GM19395 (cell line): ENCODE measurements at regions not wholly inside any gene's neighbourhood (a gene's known extent, or its start where the extent isn't known, plus 50 kb on each side); places are given as distances from the start of the nearest gene placed in this dataset.

Source experiments
- ATAC-seq: cut with Tn5 transposase; IDR thresholded peaks from one replicate; pipeline ENCODE4 v1.9.1; 2021; ENCODE audit warnings: mild to moderate bottlenecking, moderate library complexity; ENCODE audit not compliant: unreplicated experiment

DNA sequence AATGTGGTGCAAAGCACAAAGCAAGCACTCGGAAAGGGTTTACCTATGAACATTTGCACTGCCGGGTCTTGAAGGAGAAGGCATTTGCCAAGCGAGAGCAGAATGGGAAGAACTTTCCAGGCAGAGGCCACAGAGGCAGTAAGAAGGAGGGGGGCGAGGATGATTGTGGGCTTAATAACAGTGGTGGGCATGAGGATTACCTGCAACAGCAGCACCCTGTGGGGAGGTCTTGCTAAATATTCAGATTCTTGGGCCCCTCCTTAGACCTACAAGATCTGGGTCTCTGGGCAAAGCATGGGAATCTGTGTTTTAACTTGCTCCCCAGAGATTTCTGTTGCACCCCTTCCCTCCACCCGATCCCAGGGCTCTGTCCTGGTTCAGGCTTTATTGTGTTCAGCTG, 75.1 kb upstream of the ZBED5 start:
- ATAC-seq = no peak

DNA sequence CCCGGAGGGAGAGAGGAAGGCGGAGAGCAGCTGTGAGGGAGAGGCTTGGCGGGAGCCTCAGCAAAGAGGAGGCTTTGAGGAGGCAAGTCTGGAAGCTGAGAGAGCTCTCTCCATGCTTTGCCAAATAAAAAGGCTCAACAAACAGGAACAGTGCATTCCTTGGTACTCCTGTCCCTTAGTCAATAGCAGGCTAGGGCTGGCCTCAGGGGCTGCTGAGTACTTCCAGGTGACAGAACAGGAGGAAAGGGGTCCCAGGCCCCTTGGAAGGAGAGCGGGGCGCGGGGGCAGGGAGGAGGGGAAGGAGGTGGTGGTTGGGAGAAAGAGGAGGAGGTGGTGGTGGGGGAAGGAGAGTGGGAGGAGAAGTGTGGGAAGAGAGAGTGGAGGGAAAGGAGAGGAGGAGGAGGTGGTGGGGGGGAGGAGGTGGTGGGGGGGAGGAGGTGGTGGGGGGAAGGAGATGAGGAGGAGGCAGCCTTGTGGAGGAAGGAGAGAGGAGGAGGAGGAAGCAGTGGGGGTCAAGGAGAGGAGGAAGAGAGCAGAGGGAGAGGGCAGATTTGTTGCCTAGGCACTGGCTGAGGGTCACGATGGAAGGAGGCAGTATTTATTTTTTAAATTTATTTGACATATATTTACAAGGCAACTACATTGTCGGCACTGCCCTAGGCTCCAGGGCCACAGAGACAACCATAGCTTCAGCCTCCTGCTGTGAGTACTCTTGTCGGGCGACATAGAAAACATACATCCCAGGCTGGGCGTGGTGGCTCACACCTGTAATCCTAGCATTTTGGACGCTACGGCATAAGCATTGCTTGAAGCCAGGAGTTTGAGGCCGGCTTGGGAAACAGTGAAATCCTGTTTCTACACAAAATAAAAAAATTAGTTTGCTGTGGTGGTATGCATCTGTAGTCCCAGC, 74.2 kb upstream of the ZBED5 start:
- ATAC-seq = no peak

DNA sequence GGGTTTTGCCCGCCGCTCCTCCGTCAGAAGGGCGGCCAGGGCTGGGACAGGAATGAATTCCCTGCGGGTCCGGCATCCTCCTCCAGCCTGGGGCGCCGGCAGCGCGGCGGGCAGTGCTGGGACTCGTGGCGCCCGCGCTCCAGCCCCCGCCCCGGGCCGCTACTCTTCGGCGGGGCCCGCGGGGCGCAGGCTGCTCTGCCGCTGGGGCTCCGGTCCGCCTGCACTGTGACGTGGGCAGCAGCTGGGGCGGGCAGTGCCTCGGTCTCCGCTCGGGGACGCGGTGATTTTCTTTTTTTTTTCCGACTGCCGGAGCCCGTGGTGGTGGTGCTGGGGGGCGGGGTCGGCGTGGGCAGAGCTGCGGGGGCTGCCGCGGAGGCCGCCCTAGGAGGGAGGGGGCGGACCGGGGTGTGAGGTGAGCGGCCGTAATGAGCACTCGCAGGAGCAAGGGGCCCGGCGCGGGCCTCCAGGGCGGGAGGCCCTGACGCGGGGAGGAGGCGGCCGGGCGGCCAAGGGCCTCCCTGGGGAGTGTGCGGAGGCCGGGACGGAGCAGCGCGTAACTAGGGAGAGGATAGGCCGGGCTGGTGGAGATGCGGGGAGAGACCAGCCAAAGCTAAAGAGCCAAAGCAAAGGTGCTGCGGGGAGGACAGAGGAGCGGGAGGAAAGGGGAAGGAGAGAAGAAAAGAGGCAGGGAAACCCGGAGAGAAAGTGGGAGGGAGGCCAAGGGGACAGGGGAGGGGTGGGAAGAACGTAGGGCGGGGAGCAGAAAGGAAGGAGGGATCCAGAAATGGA, 73.3 kb upstream of the ZBED5 start:
- ATAC-seq = no peak

DNA sequence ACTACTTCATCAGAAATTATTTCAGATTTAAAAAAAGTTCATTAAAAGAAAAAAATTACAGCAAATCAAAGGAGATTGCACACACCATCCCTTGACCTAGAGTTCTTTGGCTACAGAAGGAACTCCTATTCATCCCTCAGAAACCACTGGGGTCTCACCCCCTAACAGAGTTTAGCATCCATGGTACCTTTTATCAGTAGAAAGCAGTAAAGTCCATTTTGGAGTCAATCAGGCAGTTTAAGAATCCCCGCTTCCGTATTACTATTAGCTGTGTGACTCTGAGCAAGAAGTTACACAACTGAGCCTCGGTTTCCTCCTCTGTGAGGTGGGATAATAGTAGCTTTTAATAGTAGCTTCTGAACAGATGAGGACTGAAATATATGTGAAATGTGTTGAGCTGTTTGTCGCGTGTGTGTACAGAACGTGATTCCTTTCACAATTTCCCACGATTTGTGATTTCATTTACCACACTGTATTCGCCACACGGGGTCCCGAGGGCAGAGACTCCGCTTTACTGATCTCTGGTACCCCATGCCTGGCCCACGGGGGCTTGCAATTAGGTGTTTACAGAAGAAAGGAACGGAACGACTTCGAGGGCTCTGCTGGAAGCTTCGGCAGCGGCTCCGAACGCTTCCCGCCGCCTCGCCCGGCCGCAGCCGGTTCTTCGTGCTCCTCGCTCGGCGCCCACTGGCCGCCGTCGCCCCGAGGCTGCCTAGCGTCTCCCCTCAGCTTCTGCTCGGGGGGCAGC, 72.5 kb upstream of the ZBED5 start:
- ATAC-seq = no peak

DNA sequence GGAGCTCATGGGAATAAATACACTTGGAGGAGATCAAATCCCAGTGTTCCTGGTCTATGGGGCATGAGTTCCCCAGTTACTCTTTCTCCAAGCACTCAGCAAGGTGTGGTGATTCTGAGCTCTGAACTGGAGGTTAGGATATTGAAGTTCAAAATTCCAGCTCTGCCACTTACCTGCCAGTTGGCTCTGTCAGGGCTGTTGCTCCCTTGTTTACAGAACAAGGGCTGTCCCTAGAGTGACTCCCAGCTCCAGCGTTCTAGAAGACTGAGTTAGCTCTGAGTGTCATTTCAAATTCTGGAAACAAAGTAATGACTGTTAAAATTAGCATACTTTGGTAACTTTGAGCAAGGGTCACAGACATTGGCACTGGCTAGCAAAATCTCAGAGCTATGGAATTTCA, 69.7 kb upstream of the ZBED5 start:
- ATAC-seq = no peak

DNA sequence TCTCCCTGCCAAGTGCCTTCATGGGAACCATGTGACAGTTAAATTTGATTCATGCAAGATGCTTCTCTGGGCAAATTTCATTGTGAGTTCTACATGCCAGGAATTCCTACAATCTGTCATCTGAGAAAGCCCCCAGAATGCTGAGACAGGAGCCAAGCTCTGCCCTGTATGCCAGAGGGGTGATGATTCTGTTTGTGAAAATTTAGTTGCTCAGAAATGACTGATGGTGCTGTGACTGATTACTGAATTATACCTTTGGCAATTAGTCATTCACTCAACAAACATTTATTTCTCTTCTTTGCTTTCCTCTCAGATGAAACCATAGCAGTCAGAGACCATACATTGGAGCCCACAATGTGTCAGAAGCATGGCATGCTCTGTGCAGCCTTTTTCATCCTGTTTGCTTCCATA, 69.0 kb upstream of the ZBED5 start:
- ATAC-seq = no peak

DNA sequence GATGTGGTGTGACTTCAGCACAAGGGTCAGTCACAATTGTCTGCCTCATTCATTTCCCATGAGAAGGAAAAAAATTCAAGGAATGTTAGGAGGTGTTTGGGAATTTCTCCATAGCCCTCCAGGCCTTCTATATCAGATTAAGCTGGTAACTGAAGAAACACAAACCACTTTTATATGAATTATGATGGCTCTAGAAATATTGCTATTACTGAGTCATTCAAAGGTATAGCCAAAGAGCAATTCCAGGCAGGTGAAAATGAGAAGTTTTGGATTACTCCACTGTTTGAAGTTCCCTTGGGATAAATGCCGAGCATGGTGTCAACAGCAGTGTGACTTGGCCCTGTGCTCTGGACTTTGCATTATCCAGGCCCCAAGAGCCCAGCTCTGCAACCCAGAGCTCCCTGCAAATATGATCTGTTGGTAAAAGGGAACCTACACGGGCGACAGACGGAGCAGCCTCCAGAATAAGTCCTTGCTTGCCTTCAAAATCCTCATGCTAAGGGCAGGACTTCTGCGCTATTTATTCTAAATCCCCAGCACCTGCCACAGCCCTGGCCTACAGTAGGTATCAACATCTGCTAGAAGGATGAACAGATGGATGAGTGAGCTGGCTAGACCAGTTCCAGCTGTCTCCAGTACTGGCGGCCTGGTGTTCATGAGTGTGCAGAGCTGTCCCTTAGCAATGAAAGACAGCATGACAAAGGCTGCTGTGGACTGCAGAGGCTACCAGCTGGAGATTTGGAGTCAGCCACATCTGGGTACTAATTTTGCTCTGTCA, 67.5 kb upstream of the ZBED5 start:
- ATAC-seq = no peak

DNA sequence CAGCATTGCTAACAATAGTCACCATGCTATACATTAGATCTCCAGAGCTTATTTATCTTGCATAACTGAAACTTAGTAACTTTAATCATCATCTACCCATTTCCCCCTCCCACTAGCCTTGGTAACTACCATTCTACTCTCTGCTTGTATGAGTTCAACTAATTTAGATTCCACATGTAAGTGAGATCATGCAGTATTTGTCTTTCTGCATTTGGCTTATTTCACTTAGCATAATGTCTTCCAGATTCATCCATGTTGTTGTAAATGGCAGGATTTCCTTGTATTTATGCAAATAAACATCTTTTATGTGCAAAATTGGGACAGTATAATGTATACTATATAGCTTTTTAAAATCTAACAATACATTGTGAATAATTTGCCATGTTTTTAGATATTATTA, 66.0 kb upstream of the ZBED5 start:
- no peak for ATAC-seq

DNA sequence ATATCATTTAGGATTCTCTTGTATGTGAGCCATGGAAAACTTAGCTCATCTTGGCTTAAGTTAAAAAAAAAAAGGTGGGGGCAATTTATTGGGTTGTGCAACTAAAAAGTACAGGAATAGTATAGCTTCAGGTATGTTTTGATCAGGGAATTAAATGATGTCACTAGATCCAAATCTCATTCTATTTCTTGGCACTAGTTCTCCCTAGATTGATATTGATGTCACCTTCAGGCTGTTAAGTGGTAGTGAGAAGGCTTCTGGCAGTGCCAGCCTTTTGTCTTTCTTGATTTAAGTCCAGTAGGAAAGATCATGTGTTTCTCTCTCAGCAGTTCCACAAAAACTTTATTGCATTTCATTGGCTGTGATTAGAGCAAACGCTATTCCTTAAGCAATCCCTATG, 65.0 kb upstream of the ZBED5 start:
- ATAC-seq = no peak

DNA sequence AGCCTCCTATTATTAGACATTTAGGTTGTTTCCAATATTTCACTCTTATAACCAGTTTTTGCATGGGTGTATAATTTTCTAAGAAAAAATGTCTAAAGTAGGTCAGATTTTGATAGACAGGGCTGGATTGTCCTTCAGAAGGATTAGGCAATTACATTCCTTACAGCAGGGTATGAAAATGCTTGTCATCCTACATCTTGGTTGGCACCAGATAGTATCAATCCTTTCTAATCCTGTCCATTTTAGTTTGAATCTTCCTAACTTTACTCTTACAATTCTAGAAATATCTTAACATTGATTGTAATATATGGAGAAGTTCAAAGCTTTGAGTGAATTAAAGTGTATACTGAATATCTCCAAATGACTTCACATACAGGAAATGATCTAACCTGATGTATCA, 63.0 kb upstream of the ZBED5 start:
- no peak for ATAC-seq

DNA sequence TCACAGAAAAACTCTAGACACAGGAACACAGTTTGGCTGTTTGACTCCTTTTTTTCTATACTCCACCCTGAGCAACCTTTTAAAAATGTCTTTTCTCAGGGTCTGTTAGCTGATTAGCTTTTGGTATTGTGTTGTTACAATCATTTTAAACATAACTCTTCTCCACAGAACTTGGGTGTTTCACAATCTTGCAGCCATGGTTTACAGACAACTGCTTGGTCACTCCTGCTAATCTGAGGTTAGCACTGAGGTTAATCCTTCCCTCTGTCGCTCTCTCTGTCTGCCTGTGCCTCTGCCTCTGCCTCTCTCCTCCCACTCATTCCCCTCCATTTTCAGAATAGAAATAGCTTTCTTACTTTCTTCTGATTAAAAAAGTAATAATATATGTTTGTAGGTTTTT, 62.4 kb upstream of the ZBED5 start:
- no peak for ATAC-seq

DNA sequence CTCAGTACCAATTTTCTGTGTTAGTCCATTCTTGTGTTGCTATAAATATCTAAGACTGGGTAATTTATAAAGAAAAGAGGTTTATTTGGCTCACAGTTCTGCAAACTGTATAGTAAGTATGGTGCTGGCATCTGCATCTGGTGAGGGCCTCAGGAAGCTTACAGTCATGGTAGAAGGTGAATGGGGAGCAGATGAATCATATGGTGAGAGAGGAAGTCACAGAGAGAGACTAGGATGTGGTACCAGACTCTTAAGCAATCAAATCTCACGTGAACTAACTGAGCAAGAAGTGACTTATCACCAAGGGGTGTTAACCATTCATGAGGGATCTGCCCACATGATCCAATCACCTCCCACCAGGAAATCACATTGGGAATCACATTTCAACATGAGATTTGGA, 60.8 kb upstream of the ZBED5 start:
- ATAC-seq = no peak

DNA sequence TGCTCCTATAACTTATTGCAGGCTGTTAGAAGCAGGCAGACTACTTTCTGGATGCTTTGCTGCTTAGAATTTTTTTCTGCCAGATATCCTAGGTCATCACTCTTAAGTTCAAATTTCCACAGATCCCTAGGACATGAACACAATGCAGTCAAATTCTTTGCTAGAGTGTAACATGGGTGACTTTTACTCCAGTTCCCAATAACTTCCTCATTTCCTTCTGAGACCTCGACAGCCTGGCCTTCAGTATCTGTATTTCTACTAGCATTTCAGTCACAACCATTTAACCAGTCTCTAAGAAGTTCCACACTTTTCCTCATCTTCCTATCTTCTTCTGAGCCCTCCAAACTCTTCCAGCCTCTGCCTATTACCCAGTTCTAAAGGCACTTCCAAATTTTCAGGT, 60.4 kb upstream of the ZBED5 start:
- no peak for ATAC-seq

DNA sequence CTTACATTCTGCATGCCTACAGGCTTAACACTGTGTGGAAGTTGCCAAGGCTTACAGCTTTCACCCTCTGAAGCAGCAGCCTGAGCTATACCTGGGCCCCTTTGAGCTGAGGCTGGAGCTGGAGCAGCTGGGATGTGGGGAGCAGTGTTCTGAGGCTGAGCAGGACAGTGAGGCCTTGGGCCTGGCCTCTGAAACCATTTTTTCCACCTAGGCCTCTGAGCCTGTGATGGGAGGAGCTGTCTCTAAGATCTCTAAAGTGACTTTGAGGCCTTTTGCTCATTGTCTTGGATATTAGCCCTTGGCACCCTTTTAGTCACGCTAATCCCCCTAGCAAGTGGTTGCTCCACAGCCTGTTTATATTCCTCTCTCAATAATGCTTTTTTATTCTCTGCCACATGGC, 59.9 kb upstream of the ZBED5 start:
- no peak for ATAC-seq

DNA sequence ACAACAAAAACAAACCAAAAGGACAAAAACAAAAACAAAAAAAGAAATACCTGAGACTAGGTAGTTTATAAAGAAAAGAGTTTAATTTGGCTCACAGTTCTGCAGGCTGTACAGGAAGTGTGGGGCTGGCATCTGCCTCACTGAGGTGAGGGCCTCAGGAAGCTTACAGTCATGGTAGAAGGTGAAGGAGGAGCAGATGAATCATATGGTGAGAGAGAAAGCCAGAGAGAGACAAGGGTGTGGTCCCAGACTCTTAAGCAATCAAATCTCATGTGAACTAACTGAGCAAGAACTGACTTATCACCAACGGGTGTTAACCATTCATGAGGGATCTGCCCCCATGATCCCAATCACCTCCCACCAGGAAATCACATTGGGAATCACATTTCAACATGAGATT, 58.8 kb upstream of the ZBED5 start:
- no peak for ATAC-seq

DNA sequence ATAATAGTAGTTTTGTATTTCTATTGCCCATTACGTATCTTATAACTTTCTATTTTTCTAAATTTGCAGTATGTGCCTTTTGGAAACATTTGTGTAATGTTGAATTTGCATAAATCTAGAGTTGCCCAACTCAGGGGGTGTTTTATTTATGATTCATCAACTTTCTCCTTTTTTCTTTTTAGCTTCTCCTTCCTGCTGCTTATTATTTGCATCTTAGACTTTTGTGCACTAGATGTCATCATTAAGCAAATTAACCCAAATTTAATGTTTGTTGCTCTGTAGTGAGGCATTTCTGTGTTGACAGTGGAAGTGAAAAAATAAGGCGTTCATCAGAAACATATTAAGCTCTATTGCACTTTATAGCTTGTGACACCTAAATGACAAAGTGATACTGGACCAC, 56.2 kb upstream of the ZBED5 start:
- ATAC-seq = no peak

DNA sequence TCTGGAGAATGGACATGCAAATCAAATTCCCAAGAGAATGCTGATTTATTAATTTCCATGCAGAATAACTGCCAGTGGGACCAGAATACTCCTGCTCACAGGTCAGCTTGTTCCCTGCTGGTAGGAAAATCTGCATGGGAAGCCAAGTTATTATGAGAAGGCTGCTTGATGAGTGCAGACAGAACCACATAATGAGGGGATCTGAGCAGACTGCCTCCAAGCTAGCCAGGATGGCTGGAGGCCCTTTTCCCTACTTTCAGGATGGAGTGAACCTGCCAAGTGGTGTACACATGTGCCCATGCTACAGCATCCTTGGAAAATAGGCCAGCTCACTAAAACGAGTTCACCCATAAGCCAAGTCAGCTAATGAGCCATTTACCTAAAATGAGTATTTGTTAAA, 55.2 kb upstream of the ZBED5 start:
- no peak for ATAC-seq

DNA sequence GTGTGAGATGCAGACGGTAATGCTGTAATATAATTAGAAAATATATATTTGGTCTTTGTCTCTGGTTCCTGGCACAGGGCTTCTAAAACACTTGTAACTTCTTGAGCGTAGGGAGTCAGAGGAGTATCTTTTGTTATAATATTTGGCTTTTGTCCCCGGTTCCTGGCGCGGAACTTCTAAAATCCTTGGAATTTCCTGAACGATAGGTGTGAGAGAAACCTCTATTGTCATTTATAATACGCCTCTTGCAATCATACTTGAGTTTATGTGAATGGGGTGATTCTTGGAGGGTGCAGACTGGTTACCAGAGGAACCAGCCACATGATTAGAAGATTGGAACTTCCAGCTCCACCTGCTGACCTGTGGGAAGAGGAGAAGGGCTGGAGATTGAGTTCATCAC, 54.1 kb upstream of the ZBED5 start:
- ATAC-seq = no peak

DNA sequence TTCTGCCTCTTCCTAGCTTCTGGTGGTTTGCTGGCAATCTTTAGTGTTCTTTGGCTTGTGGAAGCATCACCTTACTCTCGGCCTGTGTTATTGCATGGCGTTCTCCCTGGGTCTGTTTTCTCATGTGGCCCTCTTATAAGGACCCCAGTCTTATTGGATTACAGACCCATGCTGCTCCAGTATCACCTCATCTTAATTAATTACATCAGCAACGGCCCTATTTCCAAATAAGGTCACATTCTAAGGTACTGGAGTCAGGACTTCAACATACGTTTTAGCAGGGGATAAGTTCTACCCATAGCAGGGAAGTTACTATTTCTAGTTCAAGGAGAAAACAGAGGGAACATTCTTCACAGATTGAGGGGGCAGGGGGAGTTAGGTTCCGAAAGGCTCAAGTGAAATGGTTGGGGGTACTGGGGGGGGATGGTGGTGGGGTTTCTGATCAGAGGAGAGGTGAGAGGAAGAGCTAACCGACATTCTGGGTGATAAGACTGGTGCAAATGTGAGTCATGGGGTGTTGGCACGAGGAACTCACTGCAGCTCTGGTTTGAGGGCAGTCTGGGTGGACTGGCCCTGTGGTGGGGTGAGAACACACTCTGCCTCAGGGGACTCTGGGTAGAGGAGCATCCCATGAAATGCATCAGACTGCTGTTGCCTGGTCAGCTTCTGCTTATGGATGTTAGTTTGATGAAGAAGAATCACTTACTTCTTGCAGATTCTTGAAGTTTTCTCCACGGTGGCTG, 51.5 kb upstream of the ZBED5 start:
- no peak for ATAC-seq
